Stimulated activated CD8-positive, alpha-beta memory T cell treated with anti-CD3 and anti-CD28 coated beads, Interleukin-7, amount 100 ng/mL, for 48 hours (primary cell): ENCODE measurements at regions not wholly inside any gene's neighbourhood (a gene's known extent, or its start where the extent isn't known, plus 50 kb on each side); places are given as distances from the start of the nearest gene placed in this dataset.

ENCODE experiments used
- DNase-seq, 2 donors: peaks; one replicate each; pipeline ENCODE4 v3.0.0-alpha.2; 2020; ENCODE audit warnings: low read depth in 1 of 2; ENCODE audit errors: extremely low read depth in 1 of 2

GRCh38 chr11:104610635-104611034, 287.6 kb downstream of the CASP12 start:
- DNase-seq: no peak

DNA sequence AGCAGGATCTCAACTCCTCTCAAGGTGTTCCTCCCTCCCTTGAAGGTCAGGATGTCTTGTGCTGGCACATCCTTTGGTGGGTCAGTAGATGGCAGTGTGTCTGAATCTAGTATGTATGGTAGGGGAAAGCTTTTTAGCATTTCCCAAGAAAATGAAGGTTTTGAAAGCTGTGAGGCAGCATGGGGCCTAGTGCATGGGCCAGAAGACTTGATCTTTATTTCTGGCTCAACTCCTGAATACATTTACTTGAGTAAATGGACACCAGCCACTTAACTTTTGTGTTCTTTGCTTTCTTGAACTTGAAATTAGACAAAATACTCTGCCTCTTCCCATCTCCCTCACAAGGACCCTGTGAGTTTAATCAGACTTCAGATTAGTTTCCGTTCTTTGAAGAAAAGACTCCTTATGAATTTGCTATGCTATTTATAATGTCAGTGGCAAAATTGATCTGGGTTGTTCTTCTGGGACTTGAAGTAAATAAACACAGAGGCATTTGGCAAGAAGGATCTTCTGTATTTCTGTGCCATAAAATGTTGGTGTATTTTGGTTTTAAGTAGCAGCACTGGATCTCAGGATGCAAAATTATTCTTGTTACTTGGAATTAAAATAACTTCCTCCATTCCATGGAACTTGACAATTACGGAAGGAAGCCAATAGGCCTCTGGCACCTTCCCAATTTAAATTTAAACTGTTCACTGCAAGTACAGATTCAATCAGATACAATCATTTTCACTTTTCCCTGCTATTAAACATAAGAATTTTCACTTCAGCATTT, 288.8 kb downstream of the CASP12 start:
- no peak for DNase-seq

DNA sequence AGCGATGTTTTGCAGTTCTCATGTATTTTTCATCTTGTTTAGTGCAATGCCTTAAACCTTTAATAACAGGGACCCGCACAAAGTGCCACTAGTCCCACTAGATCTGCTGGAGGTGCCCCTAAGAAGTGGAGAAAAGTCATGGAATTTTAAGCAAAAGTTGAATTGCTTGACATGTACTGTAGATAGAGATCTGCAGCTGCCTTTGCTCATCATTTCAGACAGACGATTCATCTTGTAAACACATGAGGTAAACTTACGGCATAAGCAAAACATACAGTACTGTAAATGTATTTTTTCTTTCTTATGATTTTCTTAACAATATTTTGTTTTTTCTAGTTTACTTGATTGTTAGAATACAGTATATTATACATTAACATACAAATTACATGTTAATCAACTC, 295.6 kb downstream of the CASP12 start:
- DNase-seq: no peak

- no peak for DNase-seq
Observed at GRCh38 chr11:104594228-104594958, 303.9 kb downstream of the CASP12 start.

DNA sequence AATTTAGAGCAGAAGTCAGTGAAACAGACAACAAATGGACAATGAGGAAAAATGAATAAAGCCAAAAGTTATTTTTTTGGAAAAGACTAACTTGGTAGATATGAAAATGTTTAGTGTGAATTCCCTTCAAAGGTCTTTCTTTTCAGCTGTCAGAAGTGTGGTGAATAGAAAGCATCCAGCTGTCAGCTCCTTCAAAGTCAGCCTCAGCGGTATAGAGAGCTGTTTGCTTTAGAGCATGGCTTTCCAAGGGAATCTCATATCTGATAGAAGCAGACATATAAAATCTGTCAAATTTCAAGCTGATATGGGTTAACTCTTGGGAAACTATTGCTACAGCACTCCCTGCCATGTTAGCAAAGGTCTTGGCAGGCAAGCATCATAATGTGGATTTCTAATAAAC, 309.3 kb downstream of the CASP12 start:
- DNase-seq: no peak

DNA sequence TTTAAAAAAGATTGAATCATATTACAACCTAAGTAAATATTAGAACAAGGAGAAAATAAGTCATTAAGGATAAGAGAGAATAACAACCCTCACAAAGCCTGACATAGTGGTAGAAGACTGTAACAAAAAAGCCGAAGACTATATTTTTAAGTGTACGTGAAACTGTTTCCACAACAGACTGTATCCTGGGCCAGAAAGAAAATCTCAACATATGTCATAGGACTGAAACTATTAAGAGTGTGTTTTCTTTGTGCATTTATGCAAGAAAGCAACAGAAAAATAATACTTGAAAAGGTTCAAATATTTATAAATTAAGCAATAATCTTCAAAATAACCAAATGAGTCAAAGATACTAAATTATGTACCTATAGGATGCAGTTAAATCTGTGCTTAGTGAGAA, 309.8 kb downstream of the CASP12 start:
- no peak for DNase-seq

GRCh38 chr11:104584823-104585222, 313.4 kb downstream of the CASP12 start:
- no peak for DNase-seq

GRCh38 chr11:104583857-104584256, 314.4 kb downstream of the CASP12 start:
- DNase-seq: no peak

- no peak for DNase-seq
Observed at GRCh38 chr11:104582431-104582830, 315.8 kb downstream of the CASP12 start.

- DNase-seq: no peak
Observed at GRCh38 chr11:104581246-104581980, 316.8 kb downstream of the CASP12 start.

GRCh38 chr11:104573441-104573990, 324.7 kb downstream of the CASP12 start:
- no peak for DNase-seq

DNA sequence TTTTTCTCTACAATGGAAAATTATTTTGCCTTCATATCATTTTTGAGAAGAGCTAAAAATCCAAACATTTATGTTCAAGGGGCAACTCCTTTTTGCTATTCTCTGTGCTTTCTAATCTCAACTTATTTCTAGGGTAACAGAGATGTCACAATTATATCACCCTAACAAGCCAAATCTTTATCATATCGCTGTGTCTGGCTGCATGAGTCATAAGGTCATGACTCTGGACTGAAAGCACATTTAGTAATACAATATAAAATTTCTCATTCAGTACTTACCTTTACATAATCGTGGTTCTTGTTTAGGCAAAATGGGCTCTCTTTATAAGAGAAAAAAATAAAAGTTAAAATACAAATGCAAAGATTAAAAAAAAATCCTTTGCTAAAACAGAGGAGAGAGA, 326.0 kb downstream of the CASP12 start:
- no peak for DNase-seq

DNA sequence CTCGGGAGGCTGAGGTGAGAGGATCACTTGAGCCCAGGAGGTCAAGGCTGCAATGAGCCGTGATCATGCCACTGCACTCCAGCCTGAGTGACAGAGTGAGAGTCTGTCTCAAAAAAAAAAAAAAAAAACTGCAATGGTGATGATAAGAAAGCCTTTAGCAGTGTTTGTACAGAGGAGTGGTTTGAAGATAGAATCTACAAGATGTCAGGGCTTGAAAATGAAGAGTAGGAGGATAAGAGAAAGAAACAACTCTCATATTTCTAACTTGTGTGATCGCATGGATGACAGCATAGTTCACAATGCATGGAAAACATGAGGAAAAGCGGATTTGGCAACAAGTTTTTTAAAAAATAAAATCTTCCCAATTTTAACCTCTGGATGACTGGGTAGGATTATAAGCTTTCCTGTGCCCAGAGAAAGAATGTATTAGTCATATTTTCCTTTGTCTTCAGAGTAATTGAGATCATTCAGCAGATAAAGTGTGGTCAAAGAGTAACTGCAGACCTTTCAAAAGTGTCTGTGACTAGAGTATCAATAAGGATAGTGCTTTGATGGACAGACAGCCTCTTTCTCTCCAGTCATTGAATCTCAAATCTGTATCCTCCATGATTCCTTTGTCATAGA, 328.1 kb downstream of the CASP12 start:
- no peak for DNase-seq

GRCh38 chr11:104565583-104565961, 332.7 kb downstream of the CASP12 start:
- no peak for DNase-seq

GRCh38 chr11:104564921-104565582, 333.2 kb downstream of the CASP12 start:
- no peak for DNase-seq

GRCh38 chr11:104556606-104557301, 341.5 kb downstream of the CASP12 start:
- DNase-seq: no peak

DNA sequence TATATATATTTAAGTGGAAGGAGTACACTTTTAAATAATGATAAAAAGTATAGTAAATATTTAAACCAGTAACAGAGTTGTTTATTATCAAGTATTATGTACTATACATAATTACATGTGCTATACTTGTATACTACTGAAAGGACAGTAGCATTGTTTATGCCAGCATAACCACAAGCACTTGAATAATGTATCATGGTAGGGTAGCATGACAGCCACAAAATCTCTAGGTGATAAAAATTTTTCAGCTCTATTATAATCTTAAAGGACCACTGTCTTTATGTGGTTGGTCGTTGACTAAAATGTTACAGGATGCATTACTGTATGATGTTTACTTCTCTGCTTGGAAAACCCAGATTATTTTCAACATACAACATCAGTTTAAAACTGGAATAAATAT, 349.2 kb downstream of the CASP12 start:
- no peak for DNase-seq

- no peak for DNase-seq
Observed at GRCh38 chr11:104547996-104548661, 350.1 kb downstream of the CASP12 start.

- DNase-seq: no peak
Observed at GRCh38 chr11:104546501-104546900, 351.8 kb downstream of the CASP12 start.
